Nephron progenitor cell (in vitro differentiated cells): ENCODE measurements at regions not wholly inside any gene's neighbourhood (a gene's known extent, or its start where the extent isn't known, plus 50 kb on each side); places are given as distances from the start of the nearest gene placed in this dataset.

Source experiments
- DNase-seq: peaks from one replicate; pipeline ENCODE4 v3.0.0; 2021
- H3K27ac Mint-ChIP-seq: 2 replicates; pipeline ENCODE4 v1.8.0; 2021; ENCODE audit warnings: mild to moderate bottlenecking, moderate library complexity, mixed read lengths
- H3K27me3 Mint-ChIP-seq: 2 replicates; pipeline ENCODE4 v1.8.0; 2021; ENCODE audit warnings: mild to moderate bottlenecking, low read depth, mixed read lengths; ENCODE audit not compliant: poor library complexity
- H3K36me3 Mint-ChIP-seq: 2 replicates; pipeline ENCODE4 v1.8.0; 2021; ENCODE audit warnings: low read depth, mixed read lengths
- H3K4me1 Mint-ChIP-seq: 2 replicates; pipeline ENCODE4 v1.8.0; 2021; ENCODE audit warnings: mixed read lengths
- H3K4me3 Mint-ChIP-seq: 2 replicates; pipeline ENCODE4 v1.8.0; 2021; ENCODE audit warnings: mild to moderate bottlenecking, moderate library complexity, mixed read lengths
- H3K9me3 Mint-ChIP-seq: 2 replicates; pipeline ENCODE4 v1.8.0; 2021; ENCODE audit warnings: mild to moderate bottlenecking, moderate library complexity, mixed read lengths
- TF ChIP-seq, protein P1 (sequence below): fragments of 200-600 bp; sonication (generic); IDR thresholded peaks from 2 replicates; pipeline ENCODE4 v1.5.0; 2021; ENCODE audit warnings: antibody characterized with exemption

DNA sequence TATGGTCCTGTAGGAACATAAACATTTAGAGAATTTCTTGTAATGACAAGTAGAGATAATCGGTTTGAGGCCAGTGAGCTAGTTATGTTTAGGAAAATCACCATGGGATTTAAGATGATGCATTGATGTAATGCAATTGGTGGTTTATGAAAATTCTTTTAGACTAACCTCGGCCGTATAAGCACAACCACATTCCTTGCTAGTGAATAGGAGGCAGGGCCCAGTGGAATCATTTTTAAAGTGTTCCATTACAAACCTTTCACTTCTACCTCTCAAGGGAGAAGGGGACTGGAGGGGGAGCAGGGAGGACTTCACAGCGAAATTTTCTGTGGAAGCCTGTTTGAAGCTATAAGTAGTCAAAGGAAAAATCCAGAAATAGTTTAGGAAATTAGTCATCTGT lies 71.8 kb upstream of the NFIL3 start:
- TF ChIP-seq, protein P1, sequence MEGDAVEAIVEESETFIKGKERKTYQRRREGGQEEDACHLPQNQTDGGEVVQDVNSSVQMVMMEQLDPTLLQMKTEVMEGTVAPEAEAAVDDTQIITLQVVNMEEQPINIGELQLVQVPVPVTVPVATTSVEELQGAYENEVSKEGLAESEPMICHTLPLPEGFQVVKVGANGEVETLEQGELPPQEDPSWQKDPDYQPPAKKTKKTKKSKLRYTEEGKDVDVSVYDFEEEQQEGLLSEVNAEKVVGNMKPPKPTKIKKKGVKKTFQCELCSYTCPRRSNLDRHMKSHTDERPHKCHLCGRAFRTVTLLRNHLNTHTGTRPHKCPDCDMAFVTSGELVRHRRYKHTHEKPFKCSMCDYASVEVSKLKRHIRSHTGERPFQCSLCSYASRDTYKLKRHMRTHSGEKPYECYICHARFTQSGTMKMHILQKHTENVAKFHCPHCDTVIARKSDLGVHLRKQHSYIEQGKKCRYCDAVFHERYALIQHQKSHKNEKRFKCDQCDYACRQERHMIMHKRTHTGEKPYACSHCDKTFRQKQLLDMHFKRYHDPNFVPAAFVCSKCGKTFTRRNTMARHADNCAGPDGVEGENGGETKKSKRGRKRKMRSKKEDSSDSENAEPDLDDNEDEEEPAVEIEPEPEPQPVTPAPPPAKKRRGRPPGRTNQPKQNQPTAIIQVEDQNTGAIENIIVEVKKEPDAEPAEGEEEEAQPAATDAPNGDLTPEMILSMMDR, result no peak
- Mint-ChIP-seq H3K36me3 (no peaks in the 10 kb centered on the region), H3K9me3 (peaks cover 3% of the 10 kb centered on the region), H3K27me3 (peaks cover 31% of the 10 kb centered on the region), H3K4me3 (no peak overlapping the region), H3K4me1 (peaks cover 6% of the 10 kb centered on the region), H3K27ac (no peak overlapping the region)
- no peak for DNase-seq

- Mint-ChIP-seq H3K27ac (no peak overlapping the region), H3K27me3 (peaks cover 31% of the 10 kb centered on the region), H3K4me1 (peaks cover 4% of the 10 kb centered on the region), H3K9me3 (peaks cover 3% of the 10 kb centered on the region), H3K4me3 (no peak overlapping the region), H3K36me3 (no peaks in the 10 kb centered on the region)
- no peak for DNase-seq
- TF ChIP-seq, protein P1, result no peak
These were observed 71.1 kb upstream of the NFIL3 start for GRCh38 chr9:91494751-91495150.

DNA sequence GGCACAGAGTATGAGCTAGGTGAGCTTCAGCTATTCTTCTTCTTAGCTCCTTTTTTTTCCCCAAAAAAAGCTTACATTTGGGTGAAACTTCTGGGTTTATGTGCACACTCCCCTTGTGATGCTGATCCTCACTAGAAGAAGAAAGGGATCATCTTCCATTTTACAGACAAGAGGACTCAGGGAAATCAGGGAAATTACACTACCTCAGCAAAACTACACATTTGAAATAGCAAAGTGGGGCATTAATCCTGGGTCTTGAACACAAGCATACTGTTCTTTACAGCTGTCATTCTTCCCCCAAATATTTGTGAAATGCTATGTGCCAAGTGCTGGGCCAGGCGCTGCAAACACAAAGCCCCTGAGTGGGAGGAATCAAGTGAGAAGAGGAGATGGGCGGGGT lies 68.6 kb upstream of the NFIL3 start:
- TF ChIP-seq, protein P1, result no peak
- Mint-ChIP-seq H3K27me3 (peaks cover 34% of the 10 kb centered on the region), H3K4me3 (no peak overlapping the region), H3K9me3 (peaks cover 3% of the 10 kb centered on the region), H3K36me3 (no peaks in the 10 kb centered on the region), H3K27ac (no peak overlapping the region), H3K4me1 (peaks cover 4% of the 10 kb centered on the region)
- no peak for DNase-seq

DNA sequence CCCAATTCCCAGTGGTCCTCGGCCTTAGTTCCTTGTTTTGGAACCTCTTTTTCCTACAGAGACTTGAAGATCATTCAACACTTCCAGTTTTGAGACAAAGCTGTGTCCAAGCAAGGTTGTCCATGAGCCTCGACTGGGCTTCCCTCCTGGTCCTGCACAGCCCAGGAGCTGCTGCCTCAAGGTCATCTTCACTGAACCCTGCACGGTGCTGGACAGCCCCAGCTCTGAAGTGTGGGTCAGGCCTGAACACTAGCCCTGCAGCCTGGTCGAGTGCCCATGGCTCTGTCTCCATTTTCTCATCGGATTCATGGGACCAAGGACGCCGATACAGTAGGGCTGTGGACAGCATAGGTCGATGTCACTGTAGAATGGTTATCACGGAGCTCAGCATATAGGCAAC lies 68.0 kb upstream of the NFIL3 start:
- no peak overlapping the region for H3K4me3 Mint-ChIP-seq
- TF ChIP-seq, protein P1, result no peak

GRCh38 chr9:91489361-91489899 lies 65.8 kb upstream of the NFIL3 start:
- no peak for DNase-seq
- H3K36me3 Mint-ChIP-seq, result no peaks in the 10 kb centered on the region
- H3K27me3 Mint-ChIP-seq, result peaks cover 35% of the 10 kb centered on the region
- H3K27ac Mint-ChIP-seq, result no peak overlapping the region
- TF ChIP-seq, protein P1, result no peak
- H3K4me3 Mint-ChIP-seq, result no peak overlapping the region
- no peaks in the 10 kb centered on the region for H3K4me1 Mint-ChIP-seq
- peaks cover 3% of the 10 kb centered on the region for H3K9me3 Mint-ChIP-seq

More for the DNA sequence above, 68.0 kb upstream of the NFIL3 start:
- no peak overlapping the region for H3K27ac Mint-ChIP-seq
- H3K36me3 Mint-ChIP-seq, result no peaks in the 10 kb centered on the region
- no peak for DNase-seq
- peaks cover 4% of the 10 kb centered on the region for H3K4me1 Mint-ChIP-seq
- H3K9me3 Mint-ChIP-seq, result peaks cover 3% of the 10 kb centered on the region
- H3K27me3 Mint-ChIP-seq, result peaks cover 31% of the 10 kb centered on the region

DNA sequence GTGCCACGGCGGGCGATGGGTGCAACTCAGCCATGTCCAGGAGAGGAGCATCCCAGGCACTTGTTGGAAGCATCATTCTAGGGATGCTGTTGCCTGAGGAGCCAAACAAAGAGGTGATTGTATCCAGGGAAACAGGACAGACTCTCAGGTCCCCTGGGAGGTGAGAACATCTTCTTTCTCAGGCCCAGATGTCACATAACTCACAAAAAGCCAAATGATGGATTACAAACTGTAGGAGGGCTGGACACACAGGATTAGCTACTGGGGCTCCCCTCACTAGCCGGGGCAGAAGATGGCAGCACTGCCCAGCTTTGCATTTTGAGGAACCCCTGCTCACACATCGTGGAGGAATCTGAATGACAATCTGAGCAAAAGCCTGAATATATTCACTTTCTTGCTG lies 64.7 kb upstream of the NFIL3 start:
- Mint-ChIP-seq H3K36me3 (no peaks in the 10 kb centered on the region), H3K9me3 (no peaks in the 10 kb centered on the region), H3K27me3 (peaks cover 39% of the 10 kb centered on the region), H3K4me3 (no peak overlapping the region), H3K4me1 (no peaks in the 10 kb centered on the region), H3K27ac (no peak overlapping the region)
- TF ChIP-seq, protein P1, result no peak
- no peak for DNase-seq
